Ureter (tissue), 1 donor: ENCODE measurements at regions not wholly inside any gene's neighbourhood (a gene's known extent, or its start where the extent isn't known, plus 50 kb on each side); places are given as distances from the start of the nearest gene placed in this dataset.

Source experiments
- DNase-seq: peaks from one replicate; pipeline ENCODE4 v3.0.0-alpha.2; 2020; ENCODE audit warnings: low spot score
- donor health status: DM: yes; HTN: yes; CAD: no.

DNA sequence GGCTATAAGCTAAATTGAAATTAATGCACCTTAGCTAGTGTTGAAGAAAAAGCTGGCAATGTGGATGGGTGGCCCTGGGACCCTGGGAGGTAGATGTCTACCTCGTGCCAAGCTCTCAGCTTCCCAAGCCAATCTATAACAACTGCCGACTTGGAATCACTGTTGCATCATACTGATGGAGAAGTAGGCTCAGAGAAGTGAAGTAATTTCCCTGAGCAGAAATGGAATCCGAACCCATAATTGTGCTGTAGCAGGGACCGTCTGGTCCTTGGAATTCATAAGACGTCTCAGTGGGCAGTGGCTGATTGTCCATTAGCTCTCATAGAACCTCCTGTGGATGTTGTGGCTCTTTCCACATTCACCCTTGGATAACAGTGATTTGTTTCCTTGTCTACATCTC is 196.6 kb downstream of the RAB11FIP4 start:
- no peak for DNase-seq
